G401 (cell line): ENCODE measurements at regions not wholly inside any gene's neighbourhood (a gene's known extent, or its start where the extent isn't known, plus 50 kb on each side); places are given as distances from the start of the nearest gene placed in this dataset.

ENCODE experiments used
- DNase-seq: peaks from one replicate; pipeline ENCODE4 v3.0.0-alpha.2; 2015; ENCODE audit warnings: low spot score
- in situ Hi-C: cut with HindIII; loops from 2 replicates; pipeline ENCODE4 v1.10.0; 2016; ENCODE audit warnings: low sequenced_read_pairs, mixed read lengths

DNA sequence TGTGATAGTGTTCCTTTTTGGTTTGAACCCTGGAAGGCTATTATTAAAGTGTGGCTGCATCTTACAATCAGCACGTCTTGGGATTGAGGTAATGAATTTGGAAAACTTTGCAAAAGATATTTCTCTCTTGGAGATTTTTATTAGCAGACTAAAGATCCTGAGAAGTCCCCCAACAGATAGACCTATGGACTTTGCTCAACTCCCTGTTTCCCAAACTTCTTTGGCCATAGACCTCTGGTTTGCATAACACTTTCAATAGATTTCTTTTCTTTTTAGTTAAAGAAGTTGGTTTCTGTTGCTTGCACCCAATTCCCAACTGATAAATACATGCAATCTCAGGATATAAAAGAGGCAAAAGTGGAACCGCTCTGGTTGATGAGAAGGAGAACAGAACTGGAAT is 465.8 kb upstream of the PROK2 start:
- in situ Hi-C loops: no loop called here
- DNase-seq: no peak

GRCh38 chr3:72248869-72249268 is 463.9 kb upstream of the PROK2 start:
- in situ Hi-C loops: no loop called here
- DNase-seq: no peak

DNA sequence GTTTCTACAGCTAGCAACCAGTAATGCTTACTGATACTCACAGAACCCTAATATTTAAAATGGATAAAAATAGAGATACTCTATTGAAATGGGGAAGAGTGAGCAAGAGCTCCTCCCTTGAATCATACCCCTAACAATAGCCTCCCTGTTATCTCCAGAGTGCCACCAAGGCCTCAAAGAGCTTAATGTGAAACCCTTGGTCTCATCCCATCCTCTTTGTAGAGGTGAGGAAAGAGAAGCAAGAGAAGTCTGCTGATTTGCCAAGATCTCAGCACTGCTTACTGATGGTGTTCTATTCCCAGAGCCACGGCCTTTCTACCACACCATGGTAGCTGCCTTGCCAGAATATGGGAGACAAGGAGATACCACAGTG is 463.4 kb upstream of the PROK2 start:
- DNase-seq: no peak
- in situ Hi-C loops: no loop called here

DNA sequence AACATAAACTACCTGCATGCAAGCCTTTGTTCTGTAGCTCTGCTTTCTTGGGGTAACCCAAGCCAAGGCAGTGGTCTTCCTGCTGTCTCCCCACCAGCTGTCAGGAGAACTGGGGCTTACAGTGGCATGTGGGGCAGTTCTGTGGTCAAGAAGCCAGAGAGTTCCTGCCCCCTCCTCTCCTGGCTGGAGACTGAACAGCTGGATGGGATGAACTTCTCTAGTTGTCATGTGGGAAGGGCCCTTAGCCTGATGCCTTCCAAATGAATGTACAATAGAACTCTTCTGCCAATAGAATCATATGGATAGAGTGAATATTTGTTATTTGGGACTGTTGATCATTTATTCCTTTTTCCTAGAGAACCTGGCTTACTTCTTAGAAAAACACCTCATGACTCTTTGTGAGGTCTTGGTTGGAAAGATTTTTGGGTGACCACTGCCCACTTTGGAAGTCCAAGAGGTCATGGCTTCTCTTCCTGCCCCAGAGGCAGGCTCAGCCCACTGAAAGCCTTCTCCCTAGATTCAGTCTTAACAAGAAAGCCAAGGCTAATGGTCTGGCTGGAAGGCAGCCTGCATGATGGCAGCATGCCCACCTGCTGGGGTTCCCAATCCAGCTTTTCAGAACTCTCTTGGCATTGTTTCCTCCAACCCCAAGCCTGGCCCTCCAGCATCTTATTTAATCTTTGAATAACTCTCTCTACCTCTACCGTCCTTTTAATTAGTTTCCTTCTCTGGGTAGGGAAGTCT is 462.9 kb upstream of the PROK2 start:
- in situ Hi-C loops: no loop called here
- DNase-seq: peak; percentile 27

DNA sequence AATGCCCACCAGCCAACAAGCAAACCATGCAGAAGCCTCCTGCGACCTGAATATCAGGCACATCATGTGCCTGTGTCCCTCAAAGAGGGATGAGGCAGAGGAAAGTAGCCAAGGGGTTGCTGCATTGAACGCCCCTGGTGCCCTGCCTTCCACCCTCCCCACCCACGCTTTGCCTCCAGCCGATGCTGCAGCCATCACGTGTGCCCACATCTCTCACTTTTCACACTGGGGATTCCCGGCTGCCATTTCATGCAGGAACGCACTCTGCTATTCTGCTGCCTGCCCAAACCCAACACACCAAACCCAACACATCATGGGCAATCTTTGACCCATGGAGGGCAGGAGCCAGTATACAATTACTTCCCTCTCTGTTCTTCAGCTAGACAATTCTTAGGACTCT is 462.2 kb upstream of the PROK2 start:
- in situ Hi-C loops: no loop called here
- DNase-seq: no peak

GRCh38 chr3:72246685-72247084 is 461.7 kb upstream of the PROK2 start:
- in situ Hi-C loops: no loop called here
- DNase-seq: peak; percentile 78

GRCh38 chr3:72245183-72245811 is 460.3 kb upstream of the PROK2 start:
- in situ Hi-C loops: no loop called here
- DNase-seq: peak; percentile 67

DNA sequence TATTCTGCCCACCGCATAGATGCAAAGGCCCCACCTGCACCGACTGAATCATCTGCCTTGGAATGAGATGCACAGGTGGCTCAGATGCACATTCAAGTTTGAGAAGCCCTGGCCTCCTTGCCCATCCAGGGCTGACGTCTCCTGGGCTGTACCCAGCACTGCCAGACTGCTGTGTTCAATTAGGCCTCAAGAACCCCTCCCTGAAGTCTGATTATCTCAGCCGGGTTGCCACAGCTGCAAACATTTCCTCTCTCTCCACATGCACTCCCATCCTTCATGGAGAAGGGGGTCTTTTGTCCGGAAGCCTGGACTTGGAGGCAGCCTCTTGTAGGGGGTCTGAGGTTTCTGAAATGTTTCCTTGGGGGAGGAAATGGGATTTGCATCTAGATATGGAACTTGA is 459.4 kb upstream of the PROK2 start:
- DNase-seq: no peak
- in situ Hi-C loops: no loop called here

- no peak for DNase-seq
- in situ Hi-C loops: no loop called here
Observed at GRCh38 chr3:72242326-72242725, 457.4 kb upstream of the PROK2 start.

DNA sequence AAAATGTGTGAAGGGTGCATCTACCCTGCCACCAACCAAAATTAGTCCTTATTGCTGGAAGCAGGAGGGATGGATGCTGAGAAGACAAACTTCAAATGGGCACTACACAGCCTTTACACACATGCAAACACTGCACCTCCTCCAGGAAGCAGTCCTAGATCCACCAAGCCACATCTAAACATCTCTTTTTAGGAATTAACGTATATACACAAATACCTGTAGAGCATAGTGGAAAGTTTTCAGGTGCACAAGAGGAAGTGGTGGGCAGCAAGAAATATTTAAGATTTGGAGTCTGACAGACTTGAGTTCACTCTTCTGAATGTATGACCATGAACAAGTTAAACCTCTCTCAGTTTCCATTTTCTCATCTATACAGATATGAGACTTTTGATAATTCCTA is 456.6 kb upstream of the PROK2 start:
- in situ Hi-C loops: no loop called here
- no peak for DNase-seq

- in situ Hi-C loops: no loop called here
- DNase-seq: no peak
Observed at GRCh38 chr3:72240531-72240930, 455.6 kb upstream of the PROK2 start.

- in situ Hi-C loops: no loop called here
- DNase-seq: no peak
Observed at GRCh38 chr3:72238801-72239200, 453.9 kb upstream of the PROK2 start.

GRCh38 chr3:72238010-72238691 is 453.2 kb upstream of the PROK2 start:
- in situ Hi-C loops: no loop called here
- DNase-seq: no peak

GRCh38 chr3:72237679-72238009 is 452.7 kb upstream of the PROK2 start:
- in situ Hi-C loops: no loop called here
- DNase-seq: no peak

DNA sequence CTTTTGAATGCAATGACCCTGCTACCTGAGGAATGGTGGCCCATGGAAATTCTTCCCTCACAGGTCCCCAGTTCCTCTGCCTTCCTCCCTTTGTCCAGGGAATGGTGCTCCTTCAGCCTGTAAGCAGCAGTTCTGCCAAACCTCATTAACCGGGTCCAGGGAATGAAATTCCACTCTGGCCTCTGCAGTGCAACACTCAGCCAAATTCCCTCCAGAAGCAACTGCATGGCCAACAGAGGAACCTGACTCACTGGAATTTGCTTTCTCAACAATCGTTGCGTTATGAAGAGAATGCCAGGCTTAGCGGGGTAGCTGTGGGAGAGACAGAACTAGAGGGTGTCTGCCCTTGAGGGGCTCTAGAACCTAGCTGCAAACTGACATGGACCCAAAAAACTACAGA is 449.4 kb upstream of the PROK2 start:
- in situ Hi-C loops: no loop called here
- DNase-seq: no peak

DNA sequence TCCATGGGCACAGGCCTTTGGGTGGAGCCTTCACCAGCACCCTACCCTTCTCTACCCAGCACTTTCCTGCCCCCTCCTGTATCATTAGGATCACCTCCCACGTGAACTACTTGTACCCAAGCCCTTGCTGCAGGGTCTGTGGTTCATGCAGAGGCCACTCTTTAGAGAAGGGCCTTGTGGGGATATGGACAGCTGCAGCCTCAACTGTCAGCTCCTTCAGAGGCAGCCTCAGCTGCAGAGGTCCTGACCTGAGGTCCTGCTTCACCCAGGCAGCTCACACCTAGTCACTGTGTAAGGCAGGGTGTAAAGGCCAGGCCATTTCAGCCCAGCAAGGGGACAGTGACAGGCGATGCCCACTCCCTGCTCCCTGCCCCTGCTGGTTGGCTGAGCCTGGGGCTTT is 448.6 kb upstream of the PROK2 start:
- DNase-seq: no peak
- in situ Hi-C loops: no loop called here

- DNase-seq: no peak
- in situ Hi-C loops: no loop called here
Observed at GRCh38 chr3:72232777-72233176, 447.8 kb upstream of the PROK2 start.

- in situ Hi-C loops: no loop called here
- DNase-seq: no peak
Observed at GRCh38 chr3:72232331-72232730, 447.4 kb upstream of the PROK2 start.

DNA sequence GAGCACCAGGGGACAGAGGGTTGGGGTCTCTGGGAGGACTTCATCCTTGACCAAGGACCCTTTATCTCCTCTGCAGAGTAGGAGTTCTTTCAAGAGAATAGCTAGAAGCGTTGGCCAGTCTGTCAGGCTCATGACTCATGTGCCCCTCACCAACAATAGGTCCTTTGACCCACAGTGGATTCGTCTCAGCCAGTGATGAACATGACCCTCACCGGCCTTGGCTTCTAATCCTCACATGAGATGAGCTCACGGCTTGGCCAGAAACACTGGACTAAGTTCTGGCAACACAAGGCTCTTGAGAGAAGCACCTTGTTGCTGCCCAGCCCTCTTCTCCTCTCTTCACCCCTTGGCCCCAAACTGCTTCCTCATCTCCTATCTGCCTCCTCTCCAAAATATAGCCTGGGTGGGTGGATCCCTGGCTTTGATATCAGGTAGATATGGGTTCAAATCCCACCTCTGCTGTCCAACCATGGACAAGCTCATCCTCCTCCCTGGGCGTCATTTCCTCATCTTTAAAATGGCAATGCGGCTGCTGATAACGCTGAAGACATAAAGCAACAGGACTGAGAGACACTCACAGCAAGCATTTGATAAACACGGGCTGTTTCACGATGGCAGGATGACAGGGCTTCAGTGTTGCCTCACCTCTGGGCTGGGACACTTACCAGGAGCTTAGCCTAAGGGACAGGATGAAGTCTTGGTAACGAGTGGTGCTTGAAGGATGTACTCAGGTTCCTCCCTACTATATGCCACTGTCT is 446.7 kb upstream of the PROK2 start:
- DNase-seq: no peak
- in situ Hi-C loops: no loop called here

DNA sequence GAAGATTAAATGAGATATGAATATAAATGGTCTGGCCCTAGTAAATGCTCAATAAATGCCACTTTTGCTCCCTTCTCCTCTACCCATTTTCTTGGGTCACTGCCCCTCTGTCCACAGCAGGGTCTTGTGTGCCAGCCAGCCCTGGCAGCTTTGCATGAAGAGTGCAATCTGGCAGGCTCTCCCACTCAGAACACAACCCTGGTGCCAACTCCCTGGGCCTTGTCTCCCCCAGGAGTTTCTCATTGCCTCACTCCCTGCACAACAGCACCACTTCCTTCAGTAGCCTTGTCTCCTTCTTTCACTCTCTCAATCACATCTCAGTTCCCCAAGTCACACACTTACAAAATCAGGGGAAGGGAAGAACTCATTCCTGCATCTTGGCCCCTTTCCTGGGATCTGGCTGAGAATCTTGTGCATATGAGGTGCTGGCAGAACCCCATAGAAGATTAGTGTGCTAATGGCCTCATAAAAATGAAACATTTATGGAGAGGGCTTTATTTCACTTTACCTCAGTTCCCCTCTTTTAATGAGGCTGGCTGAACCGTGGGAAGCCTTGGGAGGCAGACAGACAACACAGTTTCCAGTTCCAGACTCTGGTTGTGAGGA is 445.9 kb upstream of the PROK2 start:
- in situ Hi-C loops: no loop called here

More for the DNA sequence above, 445.9 kb upstream of the PROK2 start:
- no peak for DNase-seq
